ENCODE measurements at regions not wholly inside any gene's neighbourhood (a gene's known extent, or its start where the extent isn't known, plus 50 kb on each side); places are given as distances from the start of the nearest gene placed in this dataset.

DNA sequence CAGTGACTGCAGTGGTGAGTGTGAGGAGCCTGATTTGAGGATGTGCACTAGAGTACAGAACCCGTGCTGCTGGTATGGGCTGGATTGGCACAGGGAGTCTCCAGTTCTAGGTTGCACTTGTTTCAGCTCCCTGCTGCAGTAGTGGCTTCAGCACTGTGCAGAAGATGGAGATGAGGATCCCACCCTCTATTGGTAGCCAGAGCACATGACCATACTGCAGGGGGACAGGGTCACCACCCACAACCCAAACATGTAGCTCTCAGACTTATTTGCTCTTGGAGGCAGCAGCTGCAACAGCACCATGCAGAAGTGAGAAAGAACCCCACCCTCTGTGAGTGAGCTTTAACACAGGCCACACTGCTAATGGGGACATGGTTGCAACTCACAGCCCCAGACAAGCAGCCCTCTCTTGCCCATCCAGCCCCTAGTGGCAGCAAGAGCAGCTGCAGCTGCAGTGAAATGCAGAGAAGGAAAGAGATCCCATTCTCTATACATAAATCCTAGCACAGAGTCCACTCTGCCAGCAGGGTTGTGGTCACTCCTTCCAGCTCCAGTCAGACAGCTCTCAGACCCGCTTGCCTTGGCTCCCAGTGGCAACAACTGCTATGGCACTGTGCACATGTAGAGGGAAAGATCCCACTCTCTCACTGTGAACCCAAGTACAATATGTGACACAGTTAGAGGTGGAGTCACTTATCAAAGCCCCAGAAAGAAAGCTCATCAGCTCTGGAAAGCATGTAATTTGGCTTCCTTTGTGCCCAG is 51.4 kb upstream of the SCIN start:
- no peak for DNase-seq (ENCODE audit: low spot score)

DNA sequence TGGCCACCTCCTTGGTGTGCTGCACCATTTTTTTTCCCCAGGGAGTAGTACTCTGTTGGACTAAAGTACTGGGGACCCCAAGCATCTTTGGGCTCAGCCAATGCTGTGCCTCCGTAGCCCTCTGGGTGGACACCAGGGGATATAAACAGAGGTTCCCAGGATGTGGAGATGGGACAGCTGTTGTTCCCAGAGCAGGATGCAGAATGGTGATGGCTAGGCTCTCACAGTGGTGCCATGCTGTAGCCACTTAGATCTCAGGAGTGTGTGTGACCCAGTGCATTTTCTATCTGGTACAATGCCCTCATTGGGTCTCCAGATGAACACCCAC is 50.9 kb upstream of the SCIN start:
- DNase-seq (ENCODE audit: low spot score), result no peak

Data from COLO829 (cell line).